Fibroblast of the aortic adventitia (primary cell): ENCODE measurements at regions not wholly inside any gene's neighbourhood (a gene's known extent, or its start where the extent isn't known, plus 50 kb on each side); places are given as distances from the start of the nearest gene placed in this dataset.
A peak's percentile ranks its signal among the peaks of the same experiment; 100 is the strongest.

Experiments
- DNase-seq: peaks from one replicate; pipeline ENCODE4 v3.0.0-alpha.2; 2010; ENCODE audit warnings: low read depth
- H3K4me3 ChIP-seq: 2 replicates; pipeline ENCODE4 v1.5.1; 2011; ENCODE audit warnings: low read depth, mild to moderate bottlenecking, control low read depth, low read length, moderate library complexity
- TF ChIP-seq, protein P1 (sequence below): IDR thresholded peaks from 2 replicates; pipeline ENCODE4 v1.5.1; 2011; ENCODE audit warnings: mild to moderate bottlenecking, low read length, control low read depth, inconsistent platforms; ENCODE audit not compliant: insufficient read depth

GRCh38 chr9:19522558-19522957 lies 113.7 kb downstream of the ACER2 start:
- no peak for DNase-seq
- TF ChIP-seq, protein P1, sequence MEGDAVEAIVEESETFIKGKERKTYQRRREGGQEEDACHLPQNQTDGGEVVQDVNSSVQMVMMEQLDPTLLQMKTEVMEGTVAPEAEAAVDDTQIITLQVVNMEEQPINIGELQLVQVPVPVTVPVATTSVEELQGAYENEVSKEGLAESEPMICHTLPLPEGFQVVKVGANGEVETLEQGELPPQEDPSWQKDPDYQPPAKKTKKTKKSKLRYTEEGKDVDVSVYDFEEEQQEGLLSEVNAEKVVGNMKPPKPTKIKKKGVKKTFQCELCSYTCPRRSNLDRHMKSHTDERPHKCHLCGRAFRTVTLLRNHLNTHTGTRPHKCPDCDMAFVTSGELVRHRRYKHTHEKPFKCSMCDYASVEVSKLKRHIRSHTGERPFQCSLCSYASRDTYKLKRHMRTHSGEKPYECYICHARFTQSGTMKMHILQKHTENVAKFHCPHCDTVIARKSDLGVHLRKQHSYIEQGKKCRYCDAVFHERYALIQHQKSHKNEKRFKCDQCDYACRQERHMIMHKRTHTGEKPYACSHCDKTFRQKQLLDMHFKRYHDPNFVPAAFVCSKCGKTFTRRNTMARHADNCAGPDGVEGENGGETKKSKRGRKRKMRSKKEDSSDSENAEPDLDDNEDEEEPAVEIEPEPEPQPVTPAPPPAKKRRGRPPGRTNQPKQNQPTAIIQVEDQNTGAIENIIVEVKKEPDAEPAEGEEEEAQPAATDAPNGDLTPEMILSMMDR = no peak

DNA sequence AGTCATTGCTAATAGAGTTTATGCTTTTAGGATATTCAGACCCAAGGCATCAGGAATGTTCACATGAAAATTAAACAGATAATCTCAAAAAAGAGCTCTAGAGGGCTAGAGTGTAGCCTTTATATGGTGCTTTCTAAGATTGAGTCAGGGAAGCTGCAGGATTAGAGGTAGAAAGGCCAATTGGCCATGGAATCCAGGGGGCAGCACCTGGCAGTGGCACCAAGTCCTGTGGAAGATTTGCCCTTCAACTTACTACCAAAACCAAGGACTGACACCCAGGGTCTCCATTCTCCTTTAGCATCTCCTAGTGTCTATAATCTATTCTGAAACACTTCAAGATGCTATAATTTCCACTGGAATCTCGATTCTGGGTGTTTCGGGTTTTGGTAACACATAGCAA lies 112.4 kb downstream of the ACER2 start:
- no peak overlapping the region for H3K4me3 ChIP-seq
- TF ChIP-seq, protein P1 = no peak
- no peak for DNase-seq

More at GRCh38 chr9:19522558-19522957, 113.7 kb downstream of the ACER2 start:
- H3K4me3 ChIP-seq = no peak overlapping the region

DNA sequence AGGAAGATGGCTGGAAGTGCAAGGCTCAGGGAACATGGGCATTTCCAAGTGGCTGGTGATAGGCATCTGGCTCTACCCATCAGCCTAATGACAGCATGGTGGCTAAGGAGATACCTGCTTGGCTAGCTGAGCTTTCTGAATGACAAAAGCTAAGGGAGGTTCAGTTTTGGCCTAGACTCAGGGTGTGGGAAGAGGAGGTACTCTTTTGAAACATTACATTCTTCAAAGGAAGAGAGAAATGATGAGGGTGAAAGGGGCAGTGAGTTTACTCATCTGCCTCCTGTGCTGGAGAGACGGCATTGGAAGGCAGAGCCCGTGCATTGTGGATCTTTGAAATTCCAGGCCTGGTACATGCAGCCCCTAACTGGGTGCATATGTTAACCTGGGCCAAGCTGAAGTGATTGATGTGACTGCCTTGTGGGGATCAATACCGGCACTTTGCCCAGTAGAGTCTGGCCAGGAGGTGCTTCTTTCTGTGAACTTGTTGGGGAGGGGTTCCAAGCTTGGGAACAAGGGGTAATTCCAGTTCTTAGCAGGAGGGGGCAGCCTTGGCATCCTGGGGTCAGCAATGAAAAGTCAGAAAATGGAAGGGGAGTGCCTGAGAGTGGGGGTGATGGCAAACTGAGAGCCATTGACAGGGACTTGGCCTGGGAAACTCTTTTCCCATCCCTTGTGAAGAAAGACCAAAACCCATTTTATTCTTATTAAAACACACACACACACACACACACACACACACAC lies 108.6 kb downstream of the ACER2 start:
- TF ChIP-seq, protein P1 = peak; percentile 43
- H3K4me3 ChIP-seq = no peak overlapping the region
- DNase-seq = no peak

GRCh38 chr9:19516348-19516747 lies 107.5 kb downstream of the ACER2 start:
- DNase-seq = no peak
- no peak overlapping the region for H3K4me3 ChIP-seq
- TF ChIP-seq, protein P1 = no peak

- TF ChIP-seq, protein P1 = no peak
- no peak overlapping the region for H3K4me3 ChIP-seq
- DNase-seq = peak; percentile 4
These were observed 105.0 kb downstream of the ACER2 start for GRCh38 chr9:19513671-19514275.

GRCh38 chr9:19512103-19512832 lies 103.5 kb downstream of the ACER2 start:
- no peak overlapping the region for H3K4me3 ChIP-seq

More at GRCh38 chr9:19512103-19512832, 103.5 kb downstream of the ACER2 start:
- TF ChIP-seq, protein P1 = no peak
- DNase-seq = no peak
